ENCODE measurements at regions not wholly inside any gene's neighbourhood (a gene's known extent, or its start where the extent isn't known, plus 50 kb on each side); places are given as distances from the start of the nearest gene placed in this dataset.
"Not testable (repeated sequence)": the region's sequence is repeated elsewhere in the genome, so short reads cannot be mapped to it uniquely, and the experiment has no call there.

DNA sequence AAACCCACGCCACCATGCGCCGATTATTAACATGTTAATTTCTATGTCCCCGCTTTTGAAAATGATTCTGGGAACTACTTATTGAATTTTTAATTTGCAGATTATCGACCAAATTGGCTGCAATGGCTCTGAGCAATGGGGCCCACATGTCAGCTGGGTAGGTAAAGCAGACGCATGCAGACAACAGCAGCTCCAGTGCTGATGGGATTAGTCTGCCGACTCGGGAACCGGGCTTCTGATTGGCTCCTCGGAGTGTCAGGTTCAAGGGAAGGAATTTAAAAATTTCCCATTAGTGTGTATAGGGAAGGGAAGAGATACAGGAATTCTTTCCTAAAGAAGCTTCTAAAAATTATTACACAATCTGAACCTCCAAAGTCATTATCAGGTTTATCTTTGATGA is 77.4 kb upstream of the PPARGC1A start:
- DNase-seq: no peak
- Histone ChIP-seq H3K9me3 (no peaks in the 10 kb centered on the region), H3K27me3 (no peaks in the 10 kb centered on the region), H3K4me1 (no peaks in the 10 kb centered on the region), H3K27ac (no peak overlapping the region), H3K4me3 (no peak overlapping the region), H3K36me3 (no peaks in the 10 kb centered on the region)
- no peak for TF ChIP-seq CTCF (IDR thresholded peaks at IDR 0.05)
- intact Hi-C loops (cut with DNase I; ENCODE audit: low total_unique reads): no loop called here

- intact Hi-C loops (cut with DNase I; ENCODE audit: low total_unique reads): no loop called here
- no peak for DNase-seq
- H3K36me3 ChIP-seq: no peaks in the 10 kb centered on the region
- no peak overlapping the region for H3K4me3 ChIP-seq
- H3K9me3 ChIP-seq: no peaks in the 10 kb centered on the region
- no peaks in the 10 kb centered on the region for H3K27me3 ChIP-seq
- H3K4me1 ChIP-seq: no peaks in the 10 kb centered on the region
- TF ChIP-seq CTCF (IDR thresholded peaks at IDR 0.05): no peak
- H3K27ac ChIP-seq: no peak overlapping the region
These were observed 76.9 kb upstream of the PPARGC1A start for GRCh38 chr4:23966725-23967124.

DNA sequence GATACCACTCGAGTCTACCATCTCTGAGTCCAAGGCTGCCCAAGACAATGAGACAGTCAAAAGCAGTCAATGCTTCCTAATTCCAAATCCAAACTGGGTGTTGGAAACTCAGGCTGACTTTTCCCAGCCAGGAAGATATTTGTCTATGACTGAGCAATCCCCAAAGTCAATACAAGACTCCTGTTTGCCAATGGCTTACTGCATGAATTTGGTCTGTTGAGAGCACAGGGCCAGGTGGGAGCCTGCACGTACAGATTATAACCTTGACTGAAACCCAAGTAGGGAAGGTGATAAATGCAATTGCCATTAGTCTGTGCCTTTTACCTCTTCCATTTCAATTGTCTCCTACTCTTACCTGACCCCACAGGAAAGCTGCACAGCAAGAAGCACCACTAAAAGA is 72.6 kb upstream of the PPARGC1A start:
- intact Hi-C loops (cut with DNase I; ENCODE audit: low total_unique reads): no loop called here
- Histone ChIP-seq H3K27me3 (no peaks in the 10 kb centered on the region), H3K4me3 (no peak overlapping the region), H3K27ac (no peak overlapping the region), H3K9me3 (no peaks in the 10 kb centered on the region), H3K36me3 (no peaks in the 10 kb centered on the region), H3K4me1 (no peaks in the 10 kb centered on the region)
- no peak for DNase-seq
- no peak for TF ChIP-seq CTCF (IDR thresholded peaks at IDR 0.05)

DNA sequence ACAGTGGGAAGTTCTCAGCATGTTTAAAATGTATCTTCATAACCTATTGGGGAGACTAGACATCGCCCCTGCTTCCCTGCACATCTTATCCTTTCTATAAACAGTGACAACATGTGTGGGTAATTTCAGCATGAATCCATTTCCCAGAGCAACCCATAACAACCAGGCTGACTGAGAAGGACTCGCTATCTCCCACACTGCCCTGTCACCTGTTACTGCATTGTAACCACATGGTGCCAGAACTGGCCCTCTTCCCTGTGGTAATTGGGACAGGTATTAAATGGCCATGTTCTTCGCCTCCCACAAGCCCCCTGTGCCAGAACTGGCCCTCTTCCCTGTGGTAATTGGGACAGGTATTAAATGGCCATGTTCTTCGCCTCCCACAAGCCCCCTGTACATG is 71.5 kb upstream of the PPARGC1A start:
- H3K9me3 ChIP-seq; H3K4me1 ChIP-seq; H3K36me3 ChIP-seq; DNase-seq; intact Hi-C loops (cut with DNase I; ENCODE audit: low total_unique reads); H3K4me3 ChIP-seq; H3K27me3 ChIP-seq; H3K27ac ChIP-seq: not testable (repeated sequence)

DNA sequence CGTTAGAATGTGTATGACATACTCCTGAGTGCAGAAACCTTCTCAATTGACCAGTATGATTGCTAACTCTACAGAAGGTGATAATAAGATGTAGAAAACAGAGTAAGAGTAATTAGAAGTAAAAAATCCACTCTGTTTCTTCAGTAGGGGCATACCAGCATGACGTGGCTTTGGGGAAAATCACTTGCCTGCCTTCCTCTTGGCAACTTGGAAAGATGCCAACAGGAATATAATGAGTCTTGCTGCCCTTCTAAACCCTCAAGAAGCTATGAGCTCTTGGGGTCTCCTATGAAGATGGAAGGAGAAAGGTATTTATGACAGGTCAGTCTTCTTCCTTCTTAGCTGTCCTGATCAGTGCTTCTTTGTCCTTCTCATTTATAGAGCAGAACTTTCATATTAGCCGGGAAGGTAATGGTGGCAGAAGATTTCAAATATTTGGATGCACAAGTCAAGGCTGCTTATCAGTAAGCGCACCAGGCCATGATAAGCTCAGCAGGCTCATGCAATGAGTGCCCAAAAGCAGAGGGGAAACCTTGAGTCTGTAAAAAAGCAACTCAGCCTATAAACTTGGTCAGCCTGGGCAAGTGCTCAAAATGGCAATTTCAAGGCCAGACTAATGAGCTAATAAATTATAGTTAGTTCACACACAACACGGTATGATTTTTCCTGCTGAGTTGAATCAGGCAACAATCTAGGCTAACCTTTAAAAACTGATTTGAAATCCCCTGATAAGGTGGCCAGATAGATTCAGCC is 69.7 kb upstream of the PPARGC1A start:
- no peak for DNase-seq
- Histone ChIP-seq H3K9me3 (no peaks in the 10 kb centered on the region), H3K36me3 (no peaks in the 10 kb centered on the region), H3K27ac (no peak overlapping the region), H3K4me1 (no peaks in the 10 kb centered on the region), H3K27me3 (no peaks in the 10 kb centered on the region), H3K4me3 (no peak overlapping the region)
- intact Hi-C loops (cut with DNase I; ENCODE audit: low total_unique reads): no loop called here
- no peak for TF ChIP-seq CTCF (IDR thresholded peaks at IDR 0.05)

DNA sequence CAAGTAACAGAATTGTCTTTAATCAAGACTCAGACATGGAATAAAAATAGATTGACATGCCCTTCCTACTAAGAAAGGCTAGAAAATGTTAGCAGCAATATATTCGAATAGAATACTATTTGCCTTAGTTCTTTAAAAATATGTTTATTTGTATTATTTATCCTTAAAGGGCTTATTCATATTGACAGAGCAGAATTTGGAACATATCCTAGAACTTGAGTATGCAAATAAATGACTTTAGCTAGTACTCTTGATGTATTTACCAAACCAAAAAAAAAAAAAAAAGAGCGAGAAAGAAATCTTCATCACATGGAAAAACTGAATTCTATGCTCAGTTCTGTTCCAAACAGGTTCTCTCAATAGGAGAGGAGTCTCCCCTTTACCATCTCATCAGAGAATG is 68.9 kb upstream of the PPARGC1A start:
- H3K27ac ChIP-seq: no peak overlapping the region
- intact Hi-C loops (cut with DNase I; ENCODE audit: low total_unique reads): no loop called here
- no peaks in the 10 kb centered on the region for H3K9me3 ChIP-seq
- no peaks in the 10 kb centered on the region for H3K27me3 ChIP-seq
- TF ChIP-seq CTCF (IDR thresholded peaks at IDR 0.05): no peak
- DNase-seq: no peak
- no peaks in the 10 kb centered on the region for H3K4me1 ChIP-seq
- H3K36me3 ChIP-seq: no peaks in the 10 kb centered on the region
- no peak overlapping the region for H3K4me3 ChIP-seq

Measured in tibial artery (tissue), 4 donors.